Peyer's patch (tissue), 4 donors: ENCODE measurements at regions not wholly inside any gene's neighbourhood (a gene's known extent, or its start where the extent isn't known, plus 50 kb on each side); places are given as distances from the start of the nearest gene placed in this dataset.

Experiments
- DNase-seq, 3 donors: peaks; one replicate each; pipeline ENCODE4 v3.0.0-alpha.2; 2017 to 2019
- H3K27ac ChIP-seq, 4 donors: fragments of 200-600 bp; sonication (generic); one replicate each; pipeline ENCODE4 v1.5.1; 2016 to 2019
- H3K27me3 ChIP-seq, 2 donors: fragments of 200-600 bp; sonication (generic); one replicate each; pipeline ENCODE4 v1.5.1; 2019
- H3K36me3 ChIP-seq, 3 donors: fragments of 200-600 bp; sonication (generic); one replicate each; pipeline ENCODE4 v1.5.1; 2016 to 2019
- H3K4me1 ChIP-seq, 4 donors: fragments of 200-600 bp; sonication (generic); one replicate each; pipeline ENCODE4 v1.5.1; 2016 to 2019
- H3K4me3 ChIP-seq, 4 donors: fragments of 200-600 bp; sonication (generic); 1 replicate in 3 of 4; 2 replicates in 1 of 4; pipeline ENCODE4 v1.5.1; 2016 to 2019; ENCODE audit warnings: mild to moderate bottlenecking in 1 of 4
- H3K9me3 ChIP-seq, 4 donors: fragments of 200-600 bp; sonication (generic); one replicate each; pipeline ENCODE4 v1.5.1; 2016 to 2019; ENCODE audit warnings: mild to moderate bottlenecking in 1 of 4
- POLR2A ChIP-seq, 2 donors: fragments of 450-650 bp; IDR thresholded peaks; one replicate each; pipeline ENCODE4 v1.5.1; 2017; ENCODE audit warnings: antibody characterized with exemption in 2 of 2, mild to moderate bottlenecking in 2 of 2, moderate library complexity in 2 of 2
- TF ChIP-seq, protein P1 (sequence below), 6 experiments: fragments of 450-650 bp in 4 of 6; fragments of 200-600 bp in 2 of 6; sonication (generic) in 1 of 6; IDR thresholded peaks; one replicate each; pipeline ENCODE4 v1.5.1; 2017 to 2019; ENCODE audit warnings: antibody characterized with exemption in 6 of 6, mild to moderate bottlenecking in 3 of 6, moderate library complexity in 1 of 6

DNA sequence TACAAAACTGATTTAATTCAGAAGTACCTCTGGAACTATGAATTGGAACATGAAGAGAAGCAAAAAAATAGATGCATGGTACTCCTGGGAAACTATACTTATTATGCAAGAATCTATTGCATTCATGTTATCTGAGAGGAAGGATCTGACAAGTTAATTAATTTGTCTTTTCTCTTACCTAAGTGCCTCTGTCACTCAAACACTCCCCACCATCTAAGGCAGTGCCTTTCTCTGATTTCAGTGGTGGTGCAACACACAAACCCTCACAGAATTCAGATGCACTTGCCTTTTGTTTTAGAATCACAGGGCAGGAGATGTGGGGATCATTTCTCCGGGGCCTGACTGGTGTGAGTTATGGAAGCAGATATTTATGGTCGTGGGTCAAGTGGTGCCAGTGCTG, 52.5 kb upstream of the C9orf72 start:
- no peaks in the 10 kb centered on the region for H3K36me3 ChIP-seq
- no peak overlapping the region for H3K4me3 ChIP-seq
- no peaks in the 10 kb centered on the region for H3K27me3 ChIP-seq
- H3K9me3 ChIP-seq, result no peaks in the 10 kb centered on the region
- no peak for TF ChIP-seq POLR2A (IDR thresholded peaks at IDR 0.05)
- TF ChIP-seq, protein P1, sequence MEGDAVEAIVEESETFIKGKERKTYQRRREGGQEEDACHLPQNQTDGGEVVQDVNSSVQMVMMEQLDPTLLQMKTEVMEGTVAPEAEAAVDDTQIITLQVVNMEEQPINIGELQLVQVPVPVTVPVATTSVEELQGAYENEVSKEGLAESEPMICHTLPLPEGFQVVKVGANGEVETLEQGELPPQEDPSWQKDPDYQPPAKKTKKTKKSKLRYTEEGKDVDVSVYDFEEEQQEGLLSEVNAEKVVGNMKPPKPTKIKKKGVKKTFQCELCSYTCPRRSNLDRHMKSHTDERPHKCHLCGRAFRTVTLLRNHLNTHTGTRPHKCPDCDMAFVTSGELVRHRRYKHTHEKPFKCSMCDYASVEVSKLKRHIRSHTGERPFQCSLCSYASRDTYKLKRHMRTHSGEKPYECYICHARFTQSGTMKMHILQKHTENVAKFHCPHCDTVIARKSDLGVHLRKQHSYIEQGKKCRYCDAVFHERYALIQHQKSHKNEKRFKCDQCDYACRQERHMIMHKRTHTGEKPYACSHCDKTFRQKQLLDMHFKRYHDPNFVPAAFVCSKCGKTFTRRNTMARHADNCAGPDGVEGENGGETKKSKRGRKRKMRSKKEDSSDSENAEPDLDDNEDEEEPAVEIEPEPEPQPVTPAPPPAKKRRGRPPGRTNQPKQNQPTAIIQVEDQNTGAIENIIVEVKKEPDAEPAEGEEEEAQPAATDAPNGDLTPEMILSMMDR (IDR thresholded peaks at IDR 0.05), result no peak
- H3K27ac ChIP-seq, result peak overlapping the region in 1 of 4 donors; percentile 37
- H3K4me1 ChIP-seq, result peaks cover 0 to 10% (median 0%) of the 10 kb centered on the region in 4 donors
- no peak for DNase-seq

DNA sequence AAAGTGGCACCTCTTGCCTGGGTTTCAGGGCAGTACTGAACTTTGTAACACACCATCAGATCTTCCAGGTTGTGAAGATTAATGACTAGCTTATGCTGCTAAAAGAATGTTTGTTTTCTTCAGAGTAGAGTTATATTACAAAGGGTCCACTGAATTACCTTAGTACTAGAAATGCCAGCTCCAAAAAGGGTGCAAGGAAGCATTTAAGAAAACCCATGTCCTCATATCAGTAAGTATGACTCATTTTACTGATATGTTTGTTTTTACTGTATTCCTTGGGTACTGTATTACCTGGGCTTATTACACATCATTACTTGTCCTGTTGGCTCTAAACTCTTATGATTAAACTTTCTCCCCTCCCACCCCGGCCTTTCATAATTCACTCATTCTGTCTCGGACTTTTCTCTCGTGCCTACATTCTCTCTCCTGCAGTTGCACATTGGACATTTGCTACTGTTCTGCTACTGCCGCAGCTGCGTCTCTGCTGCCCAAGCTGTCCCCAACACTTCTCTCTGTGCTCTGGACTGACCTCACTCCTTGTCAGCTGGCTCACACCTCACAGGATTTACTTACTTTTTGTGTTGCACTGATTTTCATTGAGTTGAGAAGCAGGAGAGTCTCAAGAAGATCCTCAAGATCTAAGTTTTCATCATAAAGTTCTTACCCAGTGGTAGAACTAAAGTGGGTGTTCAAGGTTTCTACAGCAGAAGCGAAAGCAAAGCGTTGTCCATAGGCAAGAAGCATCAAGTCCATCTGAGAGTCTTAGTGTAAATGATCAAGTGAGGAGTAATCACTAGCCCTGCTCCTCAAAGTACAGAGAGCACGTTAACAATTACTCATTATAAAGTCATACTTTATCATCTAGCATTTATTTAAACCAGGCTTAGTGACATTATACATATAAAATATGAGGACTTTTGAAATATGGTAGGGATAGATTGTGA, 53.2 kb upstream of the C9orf72 start:
- no peaks in the 10 kb centered on the region for H3K9me3 ChIP-seq
- peaks cover 0 to 10% (median 0%) of the 10 kb centered on the region in 4 donors for H3K4me1 ChIP-seq
- no peaks in the 10 kb centered on the region for H3K36me3 ChIP-seq
- no peaks in the 10 kb centered on the region for H3K27me3 ChIP-seq
- no peak for TF ChIP-seq POLR2A (IDR thresholded peaks at IDR 0.05)
- TF ChIP-seq, protein P1 (IDR thresholded peaks at IDR 0.05), result no peak
- H3K4me3 ChIP-seq, result no peak overlapping the region
- DNase-seq, result no peak
- H3K27ac ChIP-seq, result peak overlapping the region in 1 of 4 donors; percentile 37

DNA sequence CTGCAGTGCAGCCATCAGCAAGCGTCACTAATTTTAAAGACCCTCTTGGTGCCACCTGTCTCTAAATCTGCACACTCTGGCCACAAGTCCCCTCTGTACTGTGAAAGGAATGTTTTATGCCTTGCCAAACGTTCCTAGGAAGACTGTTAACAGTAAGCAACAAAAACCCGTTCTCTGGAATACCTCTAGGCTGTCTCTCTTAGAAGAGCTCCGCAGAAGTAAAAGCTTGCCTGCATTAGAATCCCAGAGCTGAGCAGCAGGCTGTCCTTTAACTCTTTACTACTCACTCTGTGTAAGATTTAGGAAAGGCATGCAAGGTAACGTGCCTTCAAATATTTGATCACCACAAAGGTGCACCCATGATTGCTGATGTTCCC, 53.9 kb upstream of the C9orf72 start:
- no peak for DNase-seq
- no peaks in the 10 kb centered on the region for H3K9me3 ChIP-seq
- no peaks in the 10 kb centered on the region for H3K36me3 ChIP-seq
- no peaks in the 10 kb centered on the region for H3K27me3 ChIP-seq
- TF ChIP-seq, protein P1 (IDR thresholded peaks at IDR 0.05), result no peak
- TF ChIP-seq POLR2A (IDR thresholded peaks at IDR 0.05), result no peak
- H3K27ac ChIP-seq, result no peak overlapping the region
- no peak overlapping the region for H3K4me3 ChIP-seq
- H3K4me1 ChIP-seq, result peaks cover 0 to 10% (median 0%) of the 10 kb centered on the region in 4 donors

DNA sequence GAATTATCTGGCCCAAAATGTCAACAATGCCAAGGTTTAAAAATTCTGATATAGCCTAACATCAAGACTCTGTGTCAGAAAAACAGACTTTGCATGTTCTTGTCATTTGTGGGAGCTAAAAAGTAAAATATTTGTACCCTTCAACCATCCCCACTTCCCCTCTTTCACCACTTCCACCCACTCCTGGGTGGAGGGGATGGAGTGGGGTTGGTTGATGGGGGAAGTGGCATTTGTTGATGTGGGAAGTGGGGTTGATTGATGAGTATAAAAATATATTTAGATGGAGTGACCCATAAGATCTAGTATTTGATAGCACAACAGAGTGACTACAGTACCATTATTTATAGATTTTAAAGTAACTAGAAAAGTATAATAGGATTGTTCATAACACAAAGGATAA, 55.0 kb upstream of the C9orf72 start:
- H3K36me3 ChIP-seq, result no peaks in the 10 kb centered on the region
- no peak overlapping the region for H3K4me3 ChIP-seq
- no peak overlapping the region for H3K27ac ChIP-seq
- H3K4me1 ChIP-seq, result peaks cover 0 to 10% (median 0%) of the 10 kb centered on the region in 4 donors
- TF ChIP-seq, protein P1 (IDR thresholded peaks at IDR 0.05), result no peak
- TF ChIP-seq POLR2A (IDR thresholded peaks at IDR 0.05), result no peak
- H3K9me3 ChIP-seq, result no peaks in the 10 kb centered on the region
- DNase-seq, result no peak
- H3K27me3 ChIP-seq, result no peaks in the 10 kb centered on the region

DNA sequence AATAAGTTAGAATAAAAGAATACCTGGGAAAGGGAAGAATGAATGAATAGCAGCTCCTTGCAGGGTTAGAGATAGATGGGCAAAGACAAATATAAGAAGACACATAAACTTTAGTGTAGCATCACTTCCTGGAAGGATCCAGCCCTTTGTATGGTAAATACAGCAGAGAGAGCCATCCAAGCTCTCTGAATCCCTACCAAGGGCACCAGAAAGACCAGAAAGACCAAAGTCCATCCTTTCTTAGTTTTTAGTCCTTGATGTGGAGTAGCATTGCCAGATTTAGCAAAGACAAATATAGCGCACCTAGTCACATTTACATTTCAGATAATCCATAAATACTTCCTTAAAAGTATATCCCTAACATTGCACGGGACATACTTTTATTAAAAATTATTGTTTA, 56.1 kb upstream of the C9orf72 start:
- TF ChIP-seq, protein P1 (IDR thresholded peaks at IDR 0.05), result no peak
- TF ChIP-seq POLR2A (IDR thresholded peaks at IDR 0.05), result no peak
- peaks cover 0 to 10% (median 0%) of the 10 kb centered on the region in 4 donors for H3K4me1 ChIP-seq
- no peaks in the 10 kb centered on the region for H3K9me3 ChIP-seq
- no peak for DNase-seq
- H3K36me3 ChIP-seq, result no peaks in the 10 kb centered on the region
- H3K27me3 ChIP-seq, result no peaks in the 10 kb centered on the region
- H3K4me3 ChIP-seq, result no peak overlapping the region
- H3K27ac ChIP-seq, result no peak overlapping the region
